GM18517 (cell line): ENCODE measurements at regions not wholly inside any gene's neighbourhood (a gene's known extent, or its start where the extent isn't known, plus 50 kb on each side); places are given as distances from the start of the nearest gene placed in this dataset.
"Not testable (repeated sequence)": the region's sequence is repeated elsewhere in the genome, so short reads cannot be mapped to it uniquely, and the experiment has no call there.

ENCODE experiments used
- ATAC-seq: cut with Tn5 transposase; IDR thresholded peaks from one replicate; pipeline ENCODE4 v1.9.1; 2021; ENCODE audit warnings: mild to moderate bottlenecking, moderate library complexity; ENCODE audit not compliant: unreplicated experiment

DNA sequence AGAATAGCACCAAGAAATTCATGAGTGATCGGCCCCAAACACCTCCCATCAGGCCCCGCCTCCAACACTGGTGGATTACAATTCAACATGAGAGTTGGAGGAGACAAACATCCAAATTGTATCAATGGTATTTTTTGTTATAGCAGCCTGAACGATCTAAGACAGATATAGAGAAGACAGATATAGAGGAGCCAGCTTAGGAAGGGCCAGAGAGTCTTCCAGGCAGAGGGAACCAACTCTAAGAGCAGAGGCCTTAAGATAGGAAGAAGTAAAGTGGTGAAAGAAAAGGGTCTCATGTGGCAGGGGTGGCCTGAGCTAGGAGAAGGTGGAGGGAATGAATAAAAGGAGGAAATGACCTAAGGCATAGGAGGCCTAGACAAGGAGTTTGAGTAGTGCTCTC is 158.8 kb upstream of the TBL1XR1 start:
- no peak for ATAC-seq

DNA sequence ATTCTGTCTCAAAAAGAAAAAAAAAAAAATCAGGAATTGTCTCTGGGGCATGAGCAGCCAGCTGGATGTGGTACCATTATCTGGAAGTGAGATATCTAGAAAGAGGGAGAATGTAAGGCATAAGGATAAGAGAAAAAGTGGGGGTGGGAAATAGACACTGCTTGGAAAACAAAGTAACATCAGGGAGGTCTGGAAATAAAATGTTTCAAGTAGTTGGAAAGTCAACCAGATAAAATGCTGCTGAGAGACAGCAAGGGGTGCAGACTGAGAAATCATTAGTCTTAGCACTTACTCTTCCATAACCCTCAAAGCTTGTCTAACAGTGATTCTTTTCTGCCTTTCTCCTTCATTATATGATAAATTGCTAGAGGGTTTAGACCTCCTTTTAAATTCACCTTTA is 159.7 kb upstream of the TBL1XR1 start:
- ATAC-seq = no peak

DNA sequence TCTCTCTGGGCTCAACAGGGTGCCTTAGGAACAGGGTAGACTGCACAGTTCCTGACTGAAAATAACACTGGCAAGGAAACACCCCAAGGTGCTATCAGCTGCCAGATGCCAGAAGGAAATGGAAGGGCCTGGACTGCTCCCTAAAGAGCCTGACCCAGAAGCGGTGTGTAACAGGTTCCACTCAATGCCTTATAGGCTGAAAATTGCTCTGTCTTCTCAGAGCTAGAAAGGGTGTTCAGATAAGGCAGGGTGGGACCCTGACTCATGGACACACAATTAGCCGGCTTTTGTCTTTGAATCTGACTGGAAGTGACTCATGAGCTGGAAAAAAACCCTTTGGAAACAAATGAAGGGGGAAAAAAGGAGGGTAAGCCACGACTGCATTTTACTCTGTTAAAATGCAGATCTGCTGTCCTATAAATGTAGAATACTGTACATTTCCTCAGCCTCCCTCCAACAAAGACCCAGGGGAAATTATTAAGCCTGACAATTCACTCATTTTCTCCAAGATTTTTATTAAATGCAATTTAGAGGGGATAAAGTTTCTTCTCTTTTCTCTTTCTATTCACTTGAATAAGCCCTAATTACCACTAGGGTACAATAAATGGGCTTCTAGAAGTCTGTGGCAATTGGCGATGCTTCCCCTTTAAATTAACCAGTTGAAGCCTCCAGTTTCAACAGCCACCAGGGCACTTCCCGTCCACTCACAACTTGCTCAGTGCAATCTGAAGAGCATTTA is 160.2 kb upstream of the TBL1XR1 start:
- no peak for ATAC-seq

DNA sequence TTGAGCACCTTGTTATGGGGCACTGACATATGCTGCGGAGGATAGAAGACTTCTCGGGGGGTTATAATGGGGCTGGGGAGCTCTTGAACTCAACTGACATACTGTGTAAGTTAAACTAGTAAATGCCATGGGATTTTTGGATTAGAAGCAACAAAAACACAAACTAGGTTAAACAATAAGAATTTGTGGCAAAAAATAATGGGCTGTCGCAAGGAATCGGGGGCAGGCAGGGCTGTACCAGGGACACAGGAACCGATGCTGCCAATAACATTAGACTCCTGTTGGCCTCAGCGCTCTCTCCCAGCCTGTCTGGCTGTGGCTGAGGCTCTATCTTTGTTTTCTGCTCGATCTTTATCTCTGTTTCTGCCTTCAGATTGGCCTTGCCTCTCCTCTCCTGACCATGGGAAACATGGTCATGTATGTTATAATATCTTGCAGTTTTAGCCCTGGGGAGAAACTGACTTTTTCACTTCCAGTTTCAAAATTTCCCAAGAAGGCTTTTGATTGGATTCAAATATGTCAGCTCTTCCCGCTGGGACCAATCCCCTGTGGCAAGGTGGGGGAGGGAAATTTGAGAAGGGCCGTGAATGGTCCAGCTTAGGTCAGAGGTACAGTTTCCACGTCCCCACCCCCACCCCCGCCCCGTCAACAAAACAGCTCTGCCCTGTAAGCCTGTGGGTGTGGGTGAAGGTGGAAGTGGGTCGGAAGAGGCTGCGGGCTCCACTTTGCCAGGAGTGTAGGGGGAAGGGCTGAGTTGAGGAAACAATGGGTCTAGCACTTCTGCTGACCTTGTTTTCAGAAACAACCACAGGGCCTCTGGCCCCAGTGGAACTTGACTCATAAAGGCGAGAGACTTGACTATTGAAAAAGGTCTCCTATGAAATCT is 161.1 kb upstream of the TBL1XR1 start:
- ATAC-seq = peak; percentile 54

DNA sequence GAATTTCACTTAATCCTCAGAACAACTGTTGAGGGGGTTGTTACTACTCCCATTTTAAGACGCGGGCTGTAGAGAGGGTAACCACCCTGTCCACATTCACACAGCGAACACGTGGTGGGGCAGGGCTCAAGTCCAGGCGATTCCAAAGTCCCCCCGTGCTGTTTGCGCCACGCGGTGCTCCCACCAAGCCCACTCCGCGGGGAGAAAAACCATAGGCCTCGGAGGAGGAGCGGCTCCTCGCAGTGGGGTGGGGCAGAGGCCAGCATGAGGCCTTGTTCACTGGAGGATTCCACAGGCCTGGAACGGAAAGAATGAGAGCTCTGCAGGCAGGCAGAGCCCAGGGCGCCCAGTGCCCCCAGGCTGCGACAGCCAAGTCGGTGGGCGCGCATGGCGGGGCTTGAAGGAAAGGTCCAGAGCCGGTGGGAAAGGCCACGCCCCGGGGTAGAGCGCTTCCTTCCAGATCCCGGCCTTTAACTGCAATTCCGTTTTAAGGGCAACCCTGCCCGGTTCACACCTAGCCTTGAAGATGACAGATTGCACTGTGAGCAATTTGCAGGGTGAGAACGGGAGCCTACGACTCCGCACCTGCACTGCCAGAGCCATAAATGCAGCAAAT is 161.8 kb upstream of the TBL1XR1 start:
- peak; percentile 12 for ATAC-seq

DNA sequence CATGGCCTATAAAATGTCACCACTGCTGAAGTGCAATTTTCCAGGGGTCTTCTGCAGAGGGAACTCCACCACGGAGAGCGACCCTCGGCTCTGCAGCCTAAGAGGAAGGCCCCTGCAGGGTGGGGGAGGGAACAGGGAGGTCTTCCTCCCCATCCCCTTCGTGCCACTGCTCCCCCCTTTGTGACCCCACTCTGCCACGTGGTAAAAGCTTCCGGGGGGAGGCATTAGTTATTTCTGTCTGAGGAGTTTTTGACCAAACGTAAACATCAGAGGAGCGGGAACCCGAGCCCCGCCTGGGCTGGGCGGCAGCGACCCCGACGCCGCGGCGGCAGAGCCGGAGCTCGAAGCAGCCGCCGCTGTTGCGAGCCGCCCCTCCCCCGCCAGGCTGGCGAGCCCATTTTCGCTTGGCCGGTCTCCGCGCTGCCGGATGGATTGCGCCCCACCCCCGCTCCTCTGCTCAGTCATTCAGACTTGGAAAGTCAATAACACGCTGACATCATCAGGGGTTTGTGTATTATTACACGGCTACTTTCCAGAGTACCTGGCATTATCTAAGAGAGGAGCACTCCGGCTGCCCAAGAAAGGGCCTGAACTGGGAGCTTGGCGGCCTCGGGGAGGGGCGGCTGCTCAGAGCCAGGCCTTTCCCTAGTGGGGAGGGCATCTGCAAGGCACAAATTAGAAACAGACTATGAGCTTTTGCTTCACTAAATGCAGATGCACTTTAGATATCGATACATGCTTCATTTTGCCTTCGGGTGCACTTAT is 162.5 kb upstream of the TBL1XR1 start:
- ATAC-seq = peak; percentile 81

DNA sequence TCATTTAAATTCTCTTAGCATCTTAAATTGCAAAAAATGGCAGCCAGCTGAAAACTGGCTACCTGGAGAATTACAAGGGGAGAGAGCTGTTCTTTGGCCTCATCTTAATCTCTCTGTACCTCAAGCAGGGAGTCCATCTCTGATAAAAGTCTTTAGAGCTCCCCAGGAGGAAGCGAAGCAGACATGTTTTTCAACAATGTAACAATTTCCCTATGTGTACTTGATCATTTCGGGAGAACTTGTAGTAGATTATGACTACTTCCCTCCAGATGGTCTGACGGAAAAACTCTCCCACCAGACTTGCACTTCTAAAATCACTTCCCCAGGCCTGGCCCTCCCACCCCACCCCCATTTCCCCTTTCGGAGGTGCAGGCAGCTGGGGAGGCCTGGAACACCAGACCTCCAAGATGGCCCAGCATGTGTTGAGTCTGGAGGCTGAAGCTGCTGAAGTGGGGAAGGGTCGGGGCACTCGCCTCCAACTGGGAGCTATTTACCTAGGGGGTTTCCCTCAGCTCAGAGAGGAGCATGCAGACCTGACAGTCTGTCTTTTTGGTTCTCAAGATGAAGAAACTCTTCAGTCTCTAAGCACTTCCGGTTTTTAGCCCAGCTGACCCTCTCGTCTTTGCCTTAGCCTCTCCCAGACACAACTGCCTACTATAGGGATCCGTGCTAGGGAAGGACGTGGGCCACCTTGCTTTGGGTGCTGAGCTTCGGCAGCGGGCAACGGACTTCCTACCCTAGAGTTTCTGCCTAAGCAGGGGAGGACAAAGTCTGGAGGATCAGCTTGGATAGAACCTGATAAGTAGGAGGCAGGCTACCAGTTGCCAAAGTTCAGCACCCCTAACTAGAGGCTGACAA is 164.0 kb upstream of the TBL1XR1 start:
- ATAC-seq = no peak

DNA sequence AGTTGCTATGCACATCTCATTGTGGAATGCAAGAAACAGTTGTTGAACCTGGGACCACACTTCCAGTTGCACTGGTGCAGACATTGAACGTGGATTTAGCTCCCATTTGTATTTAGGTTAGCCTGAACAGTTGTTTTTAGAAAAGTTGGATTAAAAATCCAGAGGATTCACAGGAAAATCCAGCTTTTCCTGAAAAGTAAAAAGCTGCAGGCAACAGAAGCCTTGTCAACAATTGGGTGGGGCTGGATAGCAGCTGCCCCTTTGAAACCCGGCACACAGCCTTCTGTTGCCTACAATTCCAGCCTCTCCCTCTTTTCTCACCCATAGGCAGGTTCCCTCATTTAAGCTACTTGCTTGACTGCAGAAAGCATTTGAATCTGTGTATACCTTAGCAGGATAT is 165.3 kb upstream of the TBL1XR1 start:
- ATAC-seq = no peak

- ATAC-seq = no peak
These were observed 167.0 kb upstream of the TBL1XR1 start for GRCh38 chr3:177364236-177364635.

DNA sequence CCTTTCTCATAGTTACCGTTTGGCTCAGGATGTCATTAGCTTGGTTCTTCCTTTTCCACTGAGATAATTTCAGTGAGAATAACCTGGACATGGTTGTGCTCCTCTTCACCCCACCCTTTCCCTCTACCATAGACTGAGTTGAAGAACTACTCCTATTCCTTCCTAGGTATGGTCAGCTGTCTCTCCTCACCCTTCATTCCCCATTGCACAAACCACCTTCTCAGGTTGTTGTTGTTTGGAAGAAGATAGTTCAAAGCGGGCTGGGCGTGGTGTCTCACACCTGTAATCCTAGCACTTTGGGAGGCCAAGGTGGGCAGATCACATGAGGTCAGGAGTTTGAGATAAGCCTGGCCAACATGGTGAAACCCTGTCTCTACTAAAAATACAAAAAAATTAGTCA is 168.0 kb upstream of the TBL1XR1 start:
- not testable (repeated sequence) for ATAC-seq

- no peak for ATAC-seq
These were observed 170.5 kb upstream of the TBL1XR1 start for GRCh38 chr3:177367788-177368187.

DNA sequence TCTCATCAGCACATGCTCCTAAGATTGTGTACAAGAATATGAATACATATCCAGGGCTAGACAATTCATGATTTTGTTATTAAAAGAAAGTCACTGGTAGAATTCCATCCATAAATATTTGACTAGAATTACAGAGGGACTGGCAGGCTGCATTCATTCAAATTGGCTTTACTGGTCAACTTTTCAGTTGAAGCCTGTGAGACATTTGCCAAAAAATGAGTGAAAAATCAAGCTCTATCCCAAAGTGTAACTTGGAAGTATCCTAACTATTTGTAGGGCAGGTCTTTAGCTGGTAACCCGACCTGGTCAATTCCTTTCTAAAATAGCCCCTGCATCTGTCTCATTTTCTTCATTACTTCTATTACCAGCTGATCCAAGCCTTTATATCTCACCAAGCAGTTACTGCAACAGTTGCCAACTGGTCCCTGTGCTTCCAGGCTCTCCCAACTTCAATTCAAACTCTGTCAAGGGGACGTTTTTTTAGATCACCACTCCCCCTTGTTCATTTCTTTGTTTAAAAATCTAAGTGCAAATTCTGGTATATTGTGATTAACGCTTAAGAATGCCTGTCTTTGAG is 173.1 kb upstream of the TBL1XR1 start:
- no peak for ATAC-seq

- ATAC-seq = no peak
These were observed 173.9 kb upstream of the TBL1XR1 start for GRCh38 chr3:177371146-177371545.

DNA sequence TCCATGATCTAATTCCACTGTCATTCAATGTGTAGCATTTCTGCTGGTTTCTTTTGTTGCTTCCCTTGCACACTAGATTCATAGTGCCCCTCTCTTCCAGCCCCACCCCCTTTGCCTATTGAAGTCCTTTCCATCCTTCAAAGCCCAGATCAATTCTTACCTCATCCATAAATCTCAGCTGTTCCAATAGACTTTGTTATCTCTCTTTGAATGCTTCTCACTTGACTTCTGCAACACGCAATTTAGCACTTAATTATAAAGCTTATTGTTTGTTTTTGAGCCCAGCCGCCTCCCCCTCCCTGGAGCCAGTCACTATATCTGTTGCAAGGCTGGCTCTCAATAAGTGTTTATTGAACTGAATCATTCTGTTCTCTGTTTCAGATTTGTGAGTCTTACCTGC is 174.6 kb upstream of the TBL1XR1 start:
- no peak for ATAC-seq

DNA sequence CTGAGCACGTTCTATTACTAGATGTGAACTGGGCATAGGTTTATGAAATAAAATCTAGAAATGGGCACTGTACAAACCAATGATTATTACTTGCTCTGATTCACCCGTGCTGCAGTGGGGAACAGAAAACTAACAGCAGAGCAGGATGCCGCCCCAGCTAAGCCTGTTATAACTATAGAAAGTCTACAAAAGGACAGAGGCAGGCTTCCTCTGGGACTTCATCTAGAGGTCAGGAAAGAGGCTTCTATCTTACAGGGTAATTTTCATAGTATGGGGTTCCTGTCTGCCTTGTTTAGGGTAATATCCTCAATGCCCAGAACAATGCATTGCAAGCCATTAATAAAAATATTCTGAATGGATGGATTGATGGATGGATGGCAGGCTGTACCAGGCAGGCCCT is 177.0 kb upstream of the TBL1XR1 start:
- ATAC-seq = no peak

DNA sequence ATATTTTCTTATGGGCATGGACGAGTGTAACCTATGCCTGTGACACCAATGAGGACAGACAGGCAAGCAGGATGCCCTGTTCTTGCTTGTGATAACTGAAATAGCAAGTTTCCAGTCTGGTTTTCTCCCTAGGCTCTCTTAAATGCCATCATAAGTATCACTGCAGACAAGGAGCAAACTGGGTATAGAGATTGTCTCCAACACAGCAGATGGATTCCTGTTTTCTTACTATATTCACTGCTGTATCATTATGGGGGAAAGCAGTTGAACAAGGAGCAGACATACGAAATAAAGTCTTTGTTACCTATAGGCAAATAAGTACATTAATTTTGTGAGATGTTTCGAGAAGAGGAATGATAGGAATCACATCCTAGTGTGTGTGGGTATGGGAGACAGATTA is 178.0 kb upstream of the TBL1XR1 start:
- no peak for ATAC-seq

GRCh38 chr3:177377166-177377565 is 179.9 kb upstream of the TBL1XR1 start:
- ATAC-seq = no peak

GRCh38 chr3:177378168-177378567 is 180.9 kb upstream of the TBL1XR1 start:
- peak; percentile 75 for ATAC-seq

DNA sequence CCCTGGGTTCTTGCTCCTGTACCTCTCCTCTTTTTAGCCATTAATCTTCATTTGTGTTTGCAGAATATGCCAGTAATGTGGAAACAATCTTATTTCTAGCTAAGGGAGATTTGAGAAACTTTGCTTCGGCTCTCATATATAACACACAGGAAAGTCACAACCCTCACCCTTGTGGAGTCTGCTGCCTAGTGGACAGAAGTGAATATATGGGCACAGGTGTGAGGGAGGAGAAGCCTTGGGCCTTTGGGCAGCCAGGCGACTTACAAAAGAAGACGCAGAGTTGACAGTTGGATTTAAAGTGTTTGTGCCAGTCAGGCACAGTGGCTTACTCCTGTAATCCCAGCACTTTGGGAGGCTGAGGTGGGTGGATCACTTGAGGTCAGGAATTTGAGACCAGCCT is 181.8 kb upstream of the TBL1XR1 start:
- no peak for ATAC-seq

DNA sequence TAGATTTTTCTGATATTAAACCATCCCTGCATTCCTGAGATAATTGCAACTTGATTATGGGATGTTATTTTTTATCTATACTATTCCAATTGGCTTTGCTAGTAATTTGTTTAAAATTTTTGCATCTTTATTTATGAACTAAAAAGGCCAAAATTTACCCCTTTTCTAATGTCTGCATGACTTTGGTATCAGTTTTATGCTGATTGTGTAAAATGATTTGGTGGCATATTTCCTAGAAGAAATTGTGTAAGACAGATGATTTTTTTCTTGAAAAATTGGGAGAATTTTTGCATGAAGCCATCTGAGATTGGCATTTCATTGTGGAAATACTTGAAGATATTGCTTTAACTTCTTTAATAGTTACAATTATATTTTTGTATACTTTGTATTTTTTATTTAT is 183.8 kb upstream of the TBL1XR1 start:
- no peak for ATAC-seq
